GM12873 (cell line): ENCODE measurements at regions not wholly inside any gene's neighbourhood (a gene's known extent, or its start where the extent isn't known, plus 50 kb on each side); places are given as distances from the start of the nearest gene placed in this dataset.

Experiments used
- TF ChIP-seq, protein P1 (sequence below): IDR thresholded peaks from 2 replicates; pipeline ENCODE4 v1.5.1; 2012; ENCODE audit warnings: low read depth, mild to moderate bottlenecking, moderate library complexity, low read length, control low read depth; ENCODE audit not compliant: insufficient read depth; ENCODE audit errors: missing control alignments

- TF ChIP-seq, protein P1, sequence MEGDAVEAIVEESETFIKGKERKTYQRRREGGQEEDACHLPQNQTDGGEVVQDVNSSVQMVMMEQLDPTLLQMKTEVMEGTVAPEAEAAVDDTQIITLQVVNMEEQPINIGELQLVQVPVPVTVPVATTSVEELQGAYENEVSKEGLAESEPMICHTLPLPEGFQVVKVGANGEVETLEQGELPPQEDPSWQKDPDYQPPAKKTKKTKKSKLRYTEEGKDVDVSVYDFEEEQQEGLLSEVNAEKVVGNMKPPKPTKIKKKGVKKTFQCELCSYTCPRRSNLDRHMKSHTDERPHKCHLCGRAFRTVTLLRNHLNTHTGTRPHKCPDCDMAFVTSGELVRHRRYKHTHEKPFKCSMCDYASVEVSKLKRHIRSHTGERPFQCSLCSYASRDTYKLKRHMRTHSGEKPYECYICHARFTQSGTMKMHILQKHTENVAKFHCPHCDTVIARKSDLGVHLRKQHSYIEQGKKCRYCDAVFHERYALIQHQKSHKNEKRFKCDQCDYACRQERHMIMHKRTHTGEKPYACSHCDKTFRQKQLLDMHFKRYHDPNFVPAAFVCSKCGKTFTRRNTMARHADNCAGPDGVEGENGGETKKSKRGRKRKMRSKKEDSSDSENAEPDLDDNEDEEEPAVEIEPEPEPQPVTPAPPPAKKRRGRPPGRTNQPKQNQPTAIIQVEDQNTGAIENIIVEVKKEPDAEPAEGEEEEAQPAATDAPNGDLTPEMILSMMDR = no peak
These were observed 725.3 kb upstream of the FZD8 start for GRCh38 chr10:36367362-36367761.

GRCh38 chr10:36366843-36367242, 724.7 kb upstream of the FZD8 start:
- TF ChIP-seq, protein P1 = no peak

DNA sequence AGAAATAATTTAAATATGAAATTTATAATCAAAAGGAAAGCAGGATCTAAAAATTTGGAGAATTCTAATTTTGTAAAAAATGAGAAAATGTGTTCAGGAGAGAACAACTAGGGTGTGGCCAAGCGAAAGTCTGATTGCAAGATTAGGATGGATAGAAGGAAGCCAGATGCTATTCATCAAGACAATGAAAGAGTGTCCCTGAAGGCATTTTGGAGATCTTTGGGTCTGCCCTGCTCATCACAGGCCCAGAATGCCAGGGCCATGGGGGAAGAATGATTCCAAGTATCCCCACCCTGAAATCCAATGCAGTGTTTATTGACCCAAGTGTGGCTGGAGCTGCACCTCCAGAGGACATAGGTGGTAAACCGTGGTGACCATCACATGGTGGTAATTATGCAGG, 724.0 kb upstream of the FZD8 start:
- TF ChIP-seq, protein P1 = no peak

DNA sequence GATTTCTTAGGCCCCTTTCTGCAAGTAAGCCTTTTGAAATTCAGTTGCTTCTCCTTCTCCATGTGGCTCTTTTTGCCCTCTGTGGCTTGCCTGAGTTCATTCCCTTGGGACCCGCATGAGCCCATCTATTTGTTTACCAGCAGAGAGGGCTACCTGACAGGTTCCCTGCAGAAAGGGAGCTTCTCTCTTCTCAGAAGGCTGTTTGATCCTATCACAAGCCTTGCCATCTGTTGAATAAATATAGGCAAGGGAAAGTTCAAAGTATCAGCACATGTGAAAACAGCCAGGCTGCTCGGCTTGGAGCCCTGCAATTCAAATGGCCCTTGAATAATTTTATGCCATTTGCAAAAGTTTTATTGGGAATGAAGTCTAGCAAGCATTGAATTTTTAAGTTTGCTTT, 720.2 kb upstream of the FZD8 start:
- TF ChIP-seq, protein P1 = no peak

DNA sequence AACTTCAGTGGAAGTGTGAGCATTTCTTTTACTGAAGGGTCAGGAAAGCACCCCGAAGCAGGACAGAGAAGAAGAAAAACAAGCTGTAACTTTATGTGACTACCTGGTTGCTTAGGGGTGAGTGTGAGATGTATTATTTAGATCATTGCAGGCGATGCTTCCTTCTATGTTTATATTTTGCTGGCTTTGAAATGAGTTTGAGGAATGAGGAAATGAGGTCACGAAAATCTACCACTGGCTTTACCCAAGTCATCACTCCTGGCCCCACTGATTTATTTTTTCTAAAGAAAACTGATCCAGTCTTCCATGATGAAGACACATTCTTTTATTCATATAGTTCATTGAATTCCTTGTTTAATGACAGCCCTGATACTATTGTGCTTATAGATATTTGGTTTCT, 716.6 kb upstream of the FZD8 start:
- TF ChIP-seq, protein P1 = no peak

DNA sequence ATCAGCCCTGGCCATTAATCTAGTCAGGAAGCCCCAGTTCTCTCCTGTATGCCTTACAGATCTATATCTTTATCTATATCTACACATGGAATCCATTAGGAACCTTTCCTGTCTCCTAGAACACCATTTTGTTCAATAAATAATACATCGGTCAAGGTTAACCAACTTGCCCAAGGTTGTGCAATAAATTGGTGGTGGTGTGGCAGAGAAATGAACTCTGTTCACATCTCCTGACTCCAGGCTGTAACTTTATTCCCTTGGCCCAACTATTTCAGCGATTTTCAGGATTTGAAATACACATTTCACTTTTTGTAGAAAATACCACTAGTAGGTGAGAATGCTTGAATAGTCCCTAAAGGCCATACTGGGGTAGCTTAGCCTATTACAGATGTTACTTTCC, 712.5 kb upstream of the FZD8 start:
- TF ChIP-seq, protein P1 = no peak

DNA sequence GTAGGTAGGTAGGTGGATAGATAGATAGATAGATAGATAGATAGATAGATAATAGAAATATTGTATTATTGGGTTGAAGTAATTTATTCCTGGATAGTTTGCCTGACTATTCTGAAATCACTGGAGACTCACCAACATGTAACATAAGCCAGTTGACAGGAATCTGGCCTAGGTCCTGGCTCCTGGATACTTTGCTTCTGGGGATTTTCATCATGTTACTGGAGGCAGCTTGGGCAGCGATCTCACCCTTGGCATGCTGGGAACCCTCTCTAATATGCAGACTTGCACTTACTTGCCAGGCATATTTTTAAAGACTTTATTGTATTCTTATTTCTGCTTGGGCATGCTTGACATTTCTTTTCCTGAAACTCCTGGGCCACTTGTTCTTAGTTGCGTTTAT, 709.1 kb upstream of the FZD8 start:
- TF ChIP-seq, protein P1 = no peak
